Trophoblast cell (in vitro differentiated cells and primary cell): ENCODE measurements at regions not wholly inside any gene's neighbourhood (a gene's known extent, or its start where the extent isn't known, plus 50 kb on each side); places are given as distances from the start of the nearest gene placed in this dataset.

Experiments
- DNase-seq, 2 donors: peaks; one replicate each; pipeline ENCODE4 v3.0.0-alpha.2; 2016
- H2AFZ ChIP-seq: 2 replicates; pipeline ENCODE4 v1.6.1; 2013; ENCODE audit warnings: low read length, moderate library complexity, mild to moderate bottlenecking; ENCODE audit not compliant: insufficient read depth, poor library complexity
- H2AK5ac ChIP-seq: 2 replicates; pipeline ENCODE4 v1.6.1; 2013; ENCODE audit warnings: mild to moderate bottlenecking, low read length
- H2BK120ac ChIP-seq: 2 replicates; pipeline ENCODE4 v1.6.1; 2013; ENCODE audit warnings: low read length, mild to moderate bottlenecking, moderate library complexity; ENCODE audit not compliant: insufficient read depth, poor library complexity
- H2BK12ac ChIP-seq: 2 replicates; pipeline ENCODE4 v1.6.1; 2013; ENCODE audit warnings: mild to moderate bottlenecking, low read length, moderate library complexity
- H2BK5ac ChIP-seq: 2 replicates; pipeline ENCODE4 v1.6.1; 2013; ENCODE audit warnings: low read length, low read depth, moderate library complexity, mild to moderate bottlenecking; ENCODE audit not compliant: poor library complexity
- H3K14ac ChIP-seq: 2 replicates; pipeline ENCODE4 v1.6.1; 2013; ENCODE audit warnings: mild to moderate bottlenecking, low read length
- H3K18ac ChIP-seq: 2 replicates; pipeline ENCODE4 v1.6.1; 2013; ENCODE audit warnings: mild to moderate bottlenecking, low read length
- H3K23ac ChIP-seq: 2 replicates; pipeline ENCODE4 v1.6.1; 2013; ENCODE audit warnings: low read length
- H3K27ac ChIP-seq: 2 replicates; pipeline ENCODE4 v1.5.1; 2013; ENCODE audit warnings: low read depth, mild to moderate bottlenecking, inconsistent platforms, low read length, moderate library complexity
- H3K27me3 ChIP-seq: 2 replicates; pipeline ENCODE4 v1.6.1; 2013; ENCODE audit warnings: inconsistent platforms, mild to moderate bottlenecking, low read length, moderate library complexity; ENCODE audit not compliant: insufficient read depth
- H3K36me3 ChIP-seq, 2 experiments: 1 replicate in 1 of 2; 2 replicates in 1 of 2; pipeline ENCODE4 v1.6.1; 2013; ENCODE audit warnings: low read length in 2 of 2, mild to moderate bottlenecking in 2 of 2, moderate library complexity in 1 of 2; ENCODE audit not compliant: insufficient read depth in 2 of 2, control insufficient read depth in 1 of 2
- H3K4ac ChIP-seq: 2 replicates; pipeline ENCODE4 v1.6.1; 2013; ENCODE audit warnings: low read depth, mild to moderate bottlenecking, low read length, moderate library complexity
- H3K4me1 ChIP-seq, 2 experiments: 1 replicate in 1 of 2; 2 replicates in 1 of 2; pipeline ENCODE4 v1.6.1; 2013; ENCODE audit warnings: low read length in 2 of 2, mild to moderate bottlenecking in 2 of 2, moderate library complexity in 1 of 2; ENCODE audit not compliant: insufficient read depth in 2 of 2, control insufficient read depth in 1 of 2
- H3K4me2 ChIP-seq: 2 replicates; pipeline ENCODE4 v1.6.1; 2013; ENCODE audit warnings: inconsistent platforms, mild to moderate bottlenecking, low read length, moderate library complexity
- H3K4me3 ChIP-seq: 2 replicates; pipeline ENCODE4 v1.5.1; 2013; ENCODE audit warnings: mild to moderate bottlenecking, low read depth, low read length, inconsistent platforms
- H3K79me1 ChIP-seq: one replicate; pipeline ENCODE4 v1.6.1; 2013; ENCODE audit warnings: low read length
- H3K79me2 ChIP-seq: 2 replicates; pipeline ENCODE4 v1.6.1; 2013; ENCODE audit warnings: low read length, mild to moderate bottlenecking; ENCODE audit not compliant: control insufficient read depth, insufficient read depth, poor library complexity
- H3K9ac ChIP-seq: 2 replicates; pipeline ENCODE4 v1.6.1; 2013; ENCODE audit warnings: mild to moderate bottlenecking, low read length
- H3K9me3 ChIP-seq: 2 replicates; pipeline ENCODE4 v1.6.1; 2013; ENCODE audit warnings: low read depth, mild to moderate bottlenecking, control low read depth, inconsistent platforms, low read length; ENCODE audit not compliant: insufficient read depth
- H4K12ac ChIP-seq: 2 replicates; pipeline ENCODE4 v1.6.1; 2013; ENCODE audit warnings: low read depth, mild to moderate bottlenecking, low read length, moderate library complexity
- H4K8ac ChIP-seq: 2 replicates; pipeline ENCODE4 v1.6.1; 2013; ENCODE audit warnings: low read depth, mild to moderate bottlenecking, low read length, moderate library complexity
- H4K91ac ChIP-seq: one replicate; pipeline ENCODE4 v1.6.1; 2013; ENCODE audit warnings: low read depth, mild to moderate bottlenecking, low read length, moderate library complexity
- WGBS: extraction: QIAGEN DNeasy Blood & Tissue Kit; methylation state at CpG from one replicate; pipeline ENCODE4 v1.1.7; 2013; ENCODE audit warnings: missing lambda C conversion rate; ENCODE audit not compliant: insufficient read length, insufficient coverage; ENCODE audit errors: extremely low coverage; 5-methylcytosine and 5-hydroxymethylcytosine counted together

GRCh38 chr18:25825979-25826776, 264.2 kb downstream of the SS18 start:
- Histone ChIP-seq H2AK5ac (peak overlapping the region; percentile 58), H3K4me1 (peaks cover 31 to 36% of the 10 kb centered on the region in 2 experiments), H2AFZ (peak overlapping the region; percentile 28), H2BK5ac (peak overlapping the region; percentile 100), H4K8ac (peak overlapping the region; percentile 83), H3K9me3 (no peaks in the 10 kb centered on the region), H3K27ac (peak overlapping the region; percentile 96), H3K23ac (no peak overlapping the region), H2BK12ac (peak overlapping the region; percentile 95), H4K91ac (peak overlapping the region; percentile 100), H3K79me1 (peaks cover 41% of the 10 kb centered on the region), H3K4ac (peak overlapping the region; percentile 71), H3K4me2 (no peak overlapping the region), H3K79me2 (peaks cover 12% of the 10 kb centered on the region), H4K12ac (peak overlapping the region; percentile 49), H3K9ac (no peak overlapping the region), H3K4me3 (no peak overlapping the region), H2BK120ac (peak overlapping the region; percentile 97), H3K36me3 (no peaks in the 10 kb centered on the region), H3K27me3 (no peaks in the 10 kb centered on the region), H3K14ac (peak overlapping the region; percentile 90), H3K18ac (peak overlapping the region; percentile 79)
- WGBS = no CpG with 5 or more reads among the region's 4 CpGs
- DNase-seq = no peak

- peak overlapping the region; percentile 87 for H3K18ac ChIP-seq
- H2AFZ ChIP-seq = no peak overlapping the region
- peak overlapping the region; percentile 73 for H3K4ac ChIP-seq
- H4K91ac ChIP-seq = peak overlapping the region; percentile 96
- peak overlapping the region; percentile 98 for H2BK12ac ChIP-seq
- no peak overlapping the region for H3K4me3 ChIP-seq
- no peaks in the 10 kb centered on the region for H3K36me3 ChIP-seq
- peak overlapping the region; percentile 99 for H2BK5ac ChIP-seq
- H3K27ac ChIP-seq = peak overlapping the region; percentile 96
- peak overlapping the region; percentile 88 for H3K14ac ChIP-seq
- WGBS = no CpG with 5 or more reads among the region's 6 CpGs
- H3K79me2 ChIP-seq = peaks cover 10% of the 10 kb centered on the region
- H3K9ac ChIP-seq = no peak overlapping the region
- H3K23ac ChIP-seq = no peak overlapping the region
- peaks cover 26 to 31% of the 10 kb centered on the region in 2 experiments for H3K4me1 ChIP-seq
- peaks cover 1% of the 10 kb centered on the region for H3K9me3 ChIP-seq
- peaks cover 37% of the 10 kb centered on the region for H3K79me1 ChIP-seq
- H2AK5ac ChIP-seq = no peak overlapping the region
- H2BK120ac ChIP-seq = peak overlapping the region; percentile 96
- no peak overlapping the region for H4K8ac ChIP-seq
- H4K12ac ChIP-seq = no peak overlapping the region
- no peaks in the 10 kb centered on the region for H3K27me3 ChIP-seq
- DNase-seq = no peak
- no peak overlapping the region for H3K4me2 ChIP-seq
Measured at GRCh38 chr18:25825056-25825455, 265.4 kb downstream of the SS18 start.

GRCh38 chr18:25819746-25820363, 270.6 kb downstream of the SS18 start:
- no peak overlapping the region for H3K4ac ChIP-seq
- H2AK5ac ChIP-seq = no peak overlapping the region
- no peak overlapping the region for H2BK5ac ChIP-seq
- no peak overlapping the region for H3K4me2 ChIP-seq
- H4K8ac ChIP-seq = no peak overlapping the region
- H3K4me1 ChIP-seq = peaks cover 9 to 15% of the 10 kb centered on the region in 2 experiments
- H3K23ac ChIP-seq = no peak overlapping the region
- DNase-seq = no peak
- no peak overlapping the region for H4K12ac ChIP-seq
- H3K27ac ChIP-seq = no peak overlapping the region
- H2BK120ac ChIP-seq = peak overlapping the region; percentile 10
- no CpG with 5 or more reads among the region's 1 CpG for WGBS
- no peak overlapping the region for H3K4me3 ChIP-seq
- H2AFZ ChIP-seq = no peak overlapping the region
- no peaks in the 10 kb centered on the region for H3K27me3 ChIP-seq
- H2BK12ac ChIP-seq = peak overlapping the region; percentile 6
- H3K9ac ChIP-seq = no peak overlapping the region
- peak overlapping the region; percentile 1 for H4K91ac ChIP-seq
- H3K14ac ChIP-seq = no peak overlapping the region
- peaks cover 2% of the 10 kb centered on the region for H3K79me2 ChIP-seq
- peaks cover 1% of the 10 kb centered on the region for H3K9me3 ChIP-seq
- H3K36me3 ChIP-seq = no peaks in the 10 kb centered on the region
- peaks cover 15% of the 10 kb centered on the region for H3K79me1 ChIP-seq
- H3K18ac ChIP-seq = no peak overlapping the region

GRCh38 chr18:25818505-25818904, 271.9 kb downstream of the SS18 start:
- H3K36me3 ChIP-seq = no peaks in the 10 kb centered on the region
- WGBS = no CpG with 5 or more reads among the region's 6 CpGs
- H4K91ac ChIP-seq = no peak overlapping the region
- no peak for DNase-seq
- H3K4me3 ChIP-seq = no peak overlapping the region
- H2BK5ac ChIP-seq = peak overlapping the region; percentile 31
- H3K4me2 ChIP-seq = no peak overlapping the region
- no peak overlapping the region for H3K4ac ChIP-seq
- no peak overlapping the region for H2AFZ ChIP-seq
- H2BK120ac ChIP-seq = peak overlapping the region; percentile 41
- H4K8ac ChIP-seq = no peak overlapping the region
- peak overlapping the region; percentile 23 for H2AK5ac ChIP-seq
- no peaks in the 10 kb centered on the region for H3K27me3 ChIP-seq
- H2BK12ac ChIP-seq = peak overlapping the region; percentile 72
- H3K9ac ChIP-seq = no peak overlapping the region
- no peak overlapping the region for H4K12ac ChIP-seq
- H3K4me1 ChIP-seq = peaks cover 2 to 8% of the 10 kb centered on the region in 2 experiments
- peaks cover 1% of the 10 kb centered on the region for H3K9me3 ChIP-seq
- H3K23ac ChIP-seq = no peak overlapping the region
- H3K14ac ChIP-seq = peak overlapping the region; percentile 24
- H3K18ac ChIP-seq = no peak overlapping the region
- H3K79me1 ChIP-seq = peaks cover 8% of the 10 kb centered on the region
- no peak overlapping the region for H3K27ac ChIP-seq
- no peaks in the 10 kb centered on the region for H3K79me2 ChIP-seq
